ENCODE measurements at regions not wholly inside any gene's neighbourhood (a gene's known extent, or its start where the extent isn't known, plus 50 kb on each side); places are given as distances from the start of the nearest gene placed in this dataset.

DNA sequence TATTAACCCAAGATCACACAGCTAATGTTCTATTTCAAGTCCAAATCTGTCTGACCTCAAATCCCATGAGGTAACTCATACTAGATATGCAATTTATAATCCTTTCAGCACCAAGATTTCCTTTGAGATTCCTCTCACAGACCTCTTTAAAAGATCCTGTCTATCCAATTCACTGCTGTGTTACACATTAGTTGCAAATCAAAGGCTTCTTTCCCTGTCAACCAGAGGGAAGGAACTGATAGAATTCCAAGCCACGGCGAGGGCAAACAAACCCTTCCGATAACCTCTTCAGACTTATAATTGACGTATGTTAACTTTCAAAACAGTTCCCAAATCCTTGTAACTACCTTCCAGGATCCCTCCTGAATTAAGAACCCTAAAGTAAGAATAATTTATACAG is 168.9 kb downstream of the DRD1 start:
- Histone ChIP-seq H3K4me1 (no peaks in the 10 kb centered on the region), H3K4me3 (no peak overlapping the region), H3K9me3 (no peaks in the 10 kb centered on the region), H3K27ac (no peak overlapping the region), H3K4me2 (no peak overlapping the region)
- ChIA-PET POLR2A (no interaction called here), CTCF (interaction anchor here (1.1 to 1.4 kb wide), 3 partner anchors 25 to 169 kb away, joined by 3 read pairs; partner anchors contain the start of gene DRD1)
- no peak for FAIRE-seq
- no peak for TF ChIP-seq FOSB (CRISPR knock-in tag; IDR thresholded peaks at IDR 0.05)
- TF ChIP-seq, protein P1, sequence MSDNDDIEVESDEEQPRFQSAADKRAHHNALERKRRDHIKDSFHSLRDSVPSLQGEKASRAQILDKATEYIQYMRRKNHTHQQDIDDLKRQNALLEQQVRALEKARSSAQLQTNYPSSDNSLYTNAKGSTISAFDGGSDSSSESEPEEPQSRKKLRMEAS (IDR thresholded peaks at IDR 0.05): no peak
- no peak for TF ChIP-seq JUNB (IDR thresholded peaks at IDR 0.05)
- no peak for TF ChIP-seq EP300 (IDR thresholded peaks at IDR 0.05)
- TF ChIP-seq, protein P2, sequence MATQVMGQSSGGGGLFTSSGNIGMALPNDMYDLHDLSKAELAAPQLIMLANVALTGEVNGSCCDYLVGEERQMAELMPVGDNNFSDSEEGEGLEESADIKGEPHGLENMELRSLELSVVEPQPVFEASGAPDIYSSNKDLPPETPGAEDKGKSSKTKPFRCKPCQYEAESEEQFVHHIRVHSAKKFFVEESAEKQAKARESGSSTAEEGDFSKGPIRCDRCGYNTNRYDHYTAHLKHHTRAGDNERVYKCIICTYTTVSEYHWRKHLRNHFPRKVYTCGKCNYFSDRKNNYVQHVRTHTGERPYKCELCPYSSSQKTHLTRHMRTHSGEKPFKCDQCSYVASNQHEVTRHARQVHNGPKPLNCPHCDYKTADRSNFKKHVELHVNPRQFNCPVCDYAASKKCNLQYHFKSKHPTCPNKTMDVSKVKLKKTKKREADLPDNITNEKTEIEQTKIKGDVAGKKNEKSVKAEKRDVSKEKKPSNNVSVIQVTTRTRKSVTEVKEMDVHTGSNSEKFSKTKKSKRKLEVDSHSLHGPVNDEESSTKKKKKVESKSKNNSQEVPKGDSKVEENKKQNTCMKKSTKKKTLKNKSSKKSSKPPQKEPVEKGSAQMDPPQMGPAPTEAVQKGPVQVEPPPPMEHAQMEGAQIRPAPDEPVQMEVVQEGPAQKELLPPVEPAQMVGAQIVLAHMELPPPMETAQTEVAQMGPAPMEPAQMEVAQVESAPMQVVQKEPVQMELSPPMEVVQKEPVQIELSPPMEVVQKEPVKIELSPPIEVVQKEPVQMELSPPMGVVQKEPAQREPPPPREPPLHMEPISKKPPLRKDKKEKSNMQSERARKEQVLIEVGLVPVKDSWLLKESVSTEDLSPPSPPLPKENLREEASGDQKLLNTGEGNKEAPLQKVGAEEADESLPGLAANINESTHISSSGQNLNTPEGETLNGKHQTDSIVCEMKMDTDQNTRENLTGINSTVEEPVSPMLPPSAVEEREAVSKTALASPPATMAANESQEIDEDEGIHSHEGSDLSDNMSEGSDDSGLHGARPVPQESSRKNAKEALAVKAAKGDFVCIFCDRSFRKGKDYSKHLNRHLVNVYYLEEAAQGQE (IDR thresholded peaks at IDR 0.05): no peak
- no peak for TF ChIP-seq HEYL (CRISPR knock-in tag; IDR thresholded peaks at IDR 0.05)
- no peak for TF ChIP-seq RCOR1 (IDR thresholded peaks at IDR 0.05; ENCODE audit: low read depth, low read length)
- WGBS (ENCODE audit: missing lambda C conversion rate): 67% methylated on average over 4 of the region's 4 CpGs
- no peak for DNase-seq (ENCODE audit: low read depth in 1 of 2, low spot score in 1 of 2)
- ATAC-seq: no peak

DNA sequence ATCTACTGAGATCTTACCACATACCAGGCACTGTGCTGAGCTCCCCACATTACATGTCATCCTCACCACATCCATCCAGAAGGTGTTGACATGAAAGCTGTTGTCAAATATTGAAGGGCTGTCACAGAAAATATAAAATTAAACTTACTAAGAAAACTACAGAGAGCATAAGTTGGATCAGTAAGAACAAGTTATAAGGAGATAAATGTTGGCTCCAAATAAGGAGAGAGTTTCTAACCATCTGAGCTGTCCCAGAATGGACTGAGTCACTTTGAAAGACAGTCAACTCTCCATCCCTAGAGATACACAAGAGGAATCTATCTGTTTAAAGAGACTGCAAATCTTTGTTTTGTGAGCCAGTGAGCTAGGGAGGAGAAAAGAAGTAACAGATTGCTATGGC is 169.8 kb downstream of the DRD1 start:
- ATAC-seq (no peak), FAIRE-seq (no peak), DNase-seq (ENCODE audit: low read depth in 1 of 2, low spot score in 1 of 2) (no peak)
- Histone ChIP-seq H3K4me3 (no peak overlapping the region), H3K4me1 (no peaks in the 10 kb centered on the region), H3K9me3 (no peaks in the 10 kb centered on the region), H3K27ac (no peak overlapping the region), H3K4me2 (no peak overlapping the region)
- ChIA-PET CTCF (interaction anchor here (1.4 kb wide), 2 partner anchors 27 to 170 kb away, joined by 3 read pairs; partner anchors contain the start of gene DRD1), POLR2A (no interaction called here)
- TF ChIP-seq, protein P3, sequence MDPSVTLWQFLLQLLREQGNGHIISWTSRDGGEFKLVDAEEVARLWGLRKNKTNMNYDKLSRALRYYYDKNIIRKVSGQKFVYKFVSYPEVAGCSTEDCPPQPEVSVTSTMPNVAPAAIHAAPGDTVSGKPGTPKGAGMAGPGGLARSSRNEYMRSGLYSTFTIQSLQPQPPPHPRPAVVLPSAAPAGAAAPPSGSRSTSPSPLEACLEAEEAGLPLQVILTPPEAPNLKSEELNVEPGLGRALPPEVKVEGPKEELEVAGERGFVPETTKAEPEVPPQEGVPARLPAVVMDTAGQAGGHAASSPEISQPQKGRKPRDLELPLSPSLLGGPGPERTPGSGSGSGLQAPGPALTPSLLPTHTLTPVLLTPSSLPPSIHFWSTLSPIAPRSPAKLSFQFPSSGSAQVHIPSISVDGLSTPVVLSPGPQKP (IDR thresholded peaks at IDR 0.05; ENCODE audit: low read depth, low read length): no peak

DNA sequence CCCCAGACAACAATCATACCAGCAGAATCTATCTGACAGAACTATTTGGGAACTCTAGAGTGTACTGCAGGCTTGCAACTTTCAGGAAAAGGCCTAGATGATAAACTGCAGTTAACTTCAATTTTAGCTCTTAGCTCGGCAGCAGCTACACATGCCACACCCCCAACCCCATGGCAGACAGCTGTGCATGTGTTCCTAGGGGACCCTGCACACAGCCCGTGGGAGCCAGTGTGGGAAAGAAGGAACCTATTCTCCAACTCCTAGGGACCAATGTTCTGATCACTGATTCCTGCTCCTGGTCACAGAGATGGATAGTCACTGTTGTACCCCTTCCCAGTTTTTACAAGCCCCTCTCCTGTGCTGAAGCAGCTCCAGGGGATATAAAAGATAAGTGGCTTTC is 179.6 kb downstream of the DRD1 start:
- FAIRE-seq (no peak), ATAC-seq (no peak), DNase-seq (ENCODE audit: low read depth in 1 of 2, low spot score in 1 of 2) (no peak)
- H3K4me1 ChIP-seq: peaks cover 6% of the 10 kb centered on the region; the same call in 2 of the 3 replicates
- H3K27ac ChIP-seq: no peak overlapping the region
- POLR2A ChIA-PET: no interaction called here
- WGBS (ENCODE audit: missing lambda C conversion rate): 33% methylated on average over 2 of the region's 2 CpGs
- no peak overlapping the region for H3K4me3 ChIP-seq
- H3K9me3 ChIP-seq: peaks cover 6% of the 10 kb centered on the region; the same call in 2 of the 3 replicates
- H3K4me2 ChIP-seq: no peak overlapping the region
- TF ChIP-seq CHD4 (IDR thresholded peaks at IDR 0.05; ENCODE audit: borderline replicate concordance) (no peak), JUNB (IDR thresholded peaks at IDR 0.05) (no peak), POLR2A (IDR thresholded peaks at IDR 0.05; ENCODE audit: low read length) (no peak), POLR2AphosphoS2 (conservative IDR thresholded peaks at IDR 0.05; ENCODE audit: low read length) (no peak), ZC3H11A (IDR thresholded peaks at IDR 0.05) (no peak), KDM1A (IDR thresholded peaks at IDR 0.05; ENCODE audit: low read depth) (no peak), HDAC2 (IDR thresholded peaks at IDR 0.05) (no peak), BHLHE40 (IDR thresholded peaks at IDR 0.05; ENCODE audit: low read depth, low read length) (no peak), KDM5A (IDR thresholded peaks at IDR 0.05) (no peak), HOXB5 (CRISPR knock-in tag; IDR thresholded peaks at IDR 0.05) (no peak), ZSCAN20 (CRISPR knock-in tag; IDR thresholded peaks at IDR 0.05) (no peak)
- TF ChIP-seq, protein P4, sequence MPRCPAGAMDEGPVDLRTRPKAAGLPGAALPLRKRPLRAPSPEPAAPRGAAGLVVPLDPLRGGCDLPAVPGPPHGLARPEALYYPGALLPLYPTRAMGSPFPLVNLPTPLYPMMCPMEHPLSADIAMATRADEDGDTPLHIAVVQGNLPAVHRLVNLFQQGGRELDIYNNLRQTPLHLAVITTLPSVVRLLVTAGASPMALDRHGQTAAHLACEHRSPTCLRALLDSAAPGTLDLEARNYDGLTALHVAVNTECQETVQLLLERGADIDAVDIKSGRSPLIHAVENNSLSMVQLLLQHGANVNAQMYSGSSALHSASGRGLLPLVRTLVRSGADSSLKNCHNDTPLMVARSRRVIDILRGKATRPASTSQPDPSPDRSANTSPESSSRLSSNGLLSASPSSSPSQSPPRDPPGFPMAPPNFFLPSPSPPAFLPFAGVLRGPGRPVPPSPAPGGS (IDR thresholded peaks at IDR 0.05): no peak
- TF ChIP-seq, protein P5, sequence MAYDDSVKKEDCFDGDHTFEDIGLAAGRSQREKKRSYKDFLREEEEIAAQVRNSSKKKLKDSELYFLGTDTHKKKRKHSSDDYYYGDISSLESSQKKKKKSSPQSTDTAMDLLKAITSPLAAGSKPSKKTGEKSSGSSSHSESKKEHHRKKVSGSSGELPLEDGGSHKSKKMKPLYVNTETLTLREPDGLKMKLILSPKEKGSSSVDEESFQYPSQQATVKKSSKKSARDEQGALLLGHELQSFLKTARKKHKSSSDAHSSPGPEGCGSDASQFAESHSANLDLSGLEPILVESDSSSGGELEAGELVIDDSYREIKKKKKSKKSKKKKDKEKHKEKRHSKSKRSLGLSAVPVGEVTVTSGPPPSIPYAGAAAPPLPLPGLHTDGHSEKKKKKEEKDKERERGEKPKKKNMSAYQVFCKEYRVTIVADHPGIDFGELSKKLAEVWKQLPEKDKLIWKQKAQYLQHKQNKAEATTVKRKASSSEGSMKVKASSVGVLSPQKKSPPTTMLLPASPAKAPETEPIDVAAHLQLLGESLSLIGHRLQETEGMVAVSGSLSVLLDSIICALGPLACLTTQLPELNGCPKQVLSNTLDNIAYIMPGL (CRISPR knock-in tag; IDR thresholded peaks at IDR 0.05; ENCODE audit: borderline replicate concordance): no peak
- TF ChIP-seq, protein P6, sequence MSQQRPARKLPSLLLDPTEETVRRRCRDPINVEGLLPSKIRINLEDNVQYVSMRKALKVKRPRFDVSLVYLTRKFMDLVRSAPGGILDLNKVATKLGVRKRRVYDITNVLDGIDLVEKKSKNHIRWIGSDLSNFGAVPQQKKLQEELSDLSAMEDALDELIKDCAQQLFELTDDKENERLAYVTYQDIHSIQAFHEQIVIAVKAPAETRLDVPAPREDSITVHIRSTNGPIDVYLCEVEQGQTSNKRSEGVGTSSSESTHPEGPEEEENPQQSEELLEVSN (IDR thresholded peaks at IDR 0.05; ENCODE audit: borderline replicate concordance, low read depth): no peak
- TF ChIP-seq, protein P7, sequence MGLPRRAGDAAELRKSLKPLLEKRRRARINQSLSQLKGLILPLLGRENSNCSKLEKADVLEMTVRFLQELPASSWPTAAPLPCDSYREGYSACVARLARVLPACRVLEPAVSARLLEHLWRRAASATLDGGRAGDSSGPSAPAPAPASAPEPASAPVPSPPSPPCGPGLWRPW (IDR thresholded peaks at IDR 0.05): no peak
- CTCF ChIA-PET: no interaction called here

Measured in A549 (cell line).